H4 (cell line): ENCODE measurements at regions not wholly inside any gene's neighbourhood (a gene's known extent, or its start where the extent isn't known, plus 50 kb on each side); places are given as distances from the start of the nearest gene placed in this dataset.

Source experiments
- DNase-seq: peaks from one replicate; pipeline ENCODE4 v3.0.0-alpha.2; 2015; ENCODE audit warnings: low spot score

DNA sequence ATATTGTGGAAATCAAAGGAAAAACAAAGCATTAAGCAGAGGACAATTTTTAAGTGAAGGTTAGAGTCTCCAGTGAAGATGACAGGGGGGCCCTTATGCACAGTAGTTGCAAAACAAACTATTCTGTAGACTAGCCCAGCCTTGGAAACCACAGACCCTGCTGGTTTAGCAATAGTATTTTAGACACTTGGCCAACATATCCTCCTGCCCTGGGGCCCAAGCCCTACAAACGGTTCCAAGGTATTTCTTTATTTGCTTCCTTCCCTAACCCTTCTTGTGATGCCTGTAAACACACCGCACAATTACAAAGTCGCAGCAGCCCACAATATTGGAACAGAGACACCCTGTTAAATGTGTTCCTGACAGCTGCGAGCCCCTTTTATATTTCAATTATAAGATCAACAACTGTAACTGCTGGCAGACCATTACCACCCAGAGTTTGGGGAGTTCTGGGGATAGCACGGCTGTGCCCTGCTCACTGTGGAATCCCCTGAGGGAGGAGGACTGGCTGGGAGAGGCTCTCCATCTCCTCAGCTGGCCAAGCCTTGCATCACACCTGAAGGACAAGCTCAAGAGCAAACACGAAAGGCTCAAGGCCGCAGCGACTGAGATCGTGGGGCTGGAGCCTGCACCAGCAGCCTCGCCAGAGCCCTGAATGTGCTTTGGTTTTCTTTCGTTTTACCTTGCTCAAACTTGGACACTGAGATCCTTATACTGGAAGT is 282.2 kb upstream of the ATP5MC3 start:
- DNase-seq = no peak

GRCh38 chr2:175463169-175463568 is 281.7 kb upstream of the ATP5MC3 start:
- no peak for DNase-seq

DNA sequence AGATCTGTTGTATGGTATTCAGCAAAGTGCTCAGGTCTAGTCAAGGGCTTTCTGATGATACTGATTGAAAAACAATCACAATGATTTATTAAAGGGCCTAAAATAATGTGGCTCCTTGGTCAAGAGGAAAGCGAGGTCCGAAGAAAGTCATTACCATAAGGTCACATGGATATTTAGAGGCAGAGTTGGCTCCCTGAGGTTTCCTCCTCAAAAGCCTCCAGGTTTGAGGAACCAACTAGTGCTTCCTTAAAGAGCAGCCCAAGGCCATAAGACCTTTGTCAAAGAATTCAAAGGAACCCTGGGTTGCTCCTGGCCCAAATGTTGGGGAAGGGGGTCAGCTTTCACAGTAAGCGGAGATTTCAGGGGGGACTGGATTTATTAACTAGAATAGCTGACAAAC is 280.7 kb upstream of the ATP5MC3 start:
- no peak for DNase-seq

DNA sequence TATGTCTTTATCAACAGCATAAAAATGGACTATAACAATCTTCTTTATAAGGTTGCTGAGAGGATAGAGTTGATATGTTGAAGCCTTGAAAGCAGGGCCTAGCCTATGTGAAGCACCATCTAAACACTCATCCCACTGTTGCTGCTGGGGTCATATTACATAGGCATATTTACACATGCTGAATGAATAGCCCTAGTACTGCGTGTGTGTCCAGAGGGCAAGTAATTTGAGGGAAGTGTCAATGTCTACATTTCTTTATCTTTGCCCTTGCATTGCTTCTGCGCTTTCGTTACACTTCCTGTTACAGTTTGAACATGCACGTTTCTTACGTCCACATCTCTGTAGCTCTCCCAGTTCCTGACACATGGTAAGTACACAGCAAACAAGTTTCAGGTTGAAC is 280.3 kb upstream of the ATP5MC3 start:
- no peak for DNase-seq

- no peak for DNase-seq
Observed at GRCh38 chr2:175457895-175458448, 276.5 kb upstream of the ATP5MC3 start.

GRCh38 chr2:175454953-175455389 is 273.5 kb upstream of the ATP5MC3 start:
- no peak for DNase-seq

GRCh38 chr2:175450029-175450760 is 268.7 kb upstream of the ATP5MC3 start:
- no peak for DNase-seq

- DNase-seq = no peak
Observed at GRCh38 chr2:175449616-175450015, 268.1 kb upstream of the ATP5MC3 start.

GRCh38 chr2:175446201-175446600 is 264.7 kb upstream of the ATP5MC3 start:
- DNase-seq = no peak

DNA sequence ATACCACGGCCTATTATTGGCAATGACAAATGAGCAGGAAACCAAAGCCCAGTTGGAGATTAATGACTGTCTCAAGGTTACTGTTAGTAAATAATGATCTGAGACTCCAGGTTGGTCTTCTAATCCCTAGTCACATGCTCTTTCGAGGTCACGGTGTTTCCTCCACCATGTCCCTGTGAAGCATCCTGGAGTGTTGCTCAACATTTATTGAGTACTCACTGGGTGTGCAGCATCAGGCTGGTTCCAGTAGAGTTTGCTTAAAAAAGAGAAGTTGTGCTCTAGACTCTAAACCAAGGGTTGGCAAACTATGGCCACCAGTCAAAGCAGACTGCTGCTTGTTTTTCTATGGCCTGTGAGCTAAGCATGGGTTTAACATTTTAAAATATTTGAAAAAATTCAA is 263.8 kb upstream of the ATP5MC3 start:
- DNase-seq = no peak

GRCh38 chr2:175442441-175442840 is 260.9 kb upstream of the ATP5MC3 start:
- DNase-seq = no peak

GRCh38 chr2:175441181-175441761 is 259.8 kb upstream of the ATP5MC3 start:
- no peak for DNase-seq

DNA sequence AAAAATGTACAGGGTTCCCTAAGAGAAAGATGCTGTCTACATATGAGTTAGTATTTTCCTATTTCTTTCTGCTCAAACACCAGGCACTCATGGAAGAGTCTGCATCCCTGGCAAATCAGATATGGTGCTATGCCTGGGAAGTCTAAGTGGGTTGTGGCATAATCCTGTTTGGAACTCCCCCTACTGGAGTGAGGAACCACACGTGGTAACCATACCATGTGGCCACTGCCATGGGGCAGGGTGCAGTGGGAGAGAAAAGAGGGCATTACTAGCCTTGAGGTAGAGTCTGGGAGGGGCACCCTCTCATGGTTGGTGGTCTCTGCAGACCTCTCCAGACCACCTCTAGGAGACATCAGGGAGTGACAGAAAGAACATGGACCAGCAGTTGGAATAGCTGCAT is 257.9 kb upstream of the ATP5MC3 start:
- DNase-seq = no peak

- DNase-seq = no peak
Observed at GRCh38 chr2:175437167-175437566, 255.7 kb upstream of the ATP5MC3 start.

DNA sequence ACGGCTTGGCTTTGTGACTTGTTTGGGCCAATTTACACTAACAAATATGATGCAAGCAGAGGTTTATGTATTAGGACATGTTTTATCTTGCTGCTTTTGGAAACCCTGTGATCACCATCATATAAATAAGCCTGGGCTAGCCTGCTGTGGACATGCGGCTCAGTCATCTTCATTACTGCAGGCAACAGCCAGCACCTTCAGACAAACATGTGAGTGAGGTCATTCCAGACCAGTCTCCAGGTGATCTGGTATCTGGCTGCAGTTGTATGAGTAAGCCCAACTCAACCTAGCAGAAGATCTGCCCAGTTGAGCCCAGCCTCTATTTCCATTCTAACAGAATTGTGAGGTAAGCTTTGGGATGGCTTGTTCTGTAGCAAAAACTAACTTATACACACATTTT is 254.6 kb upstream of the ATP5MC3 start:
- no peak for DNase-seq

- no peak for DNase-seq
Observed at GRCh38 chr2:175435012-175435411, 253.5 kb upstream of the ATP5MC3 start.

DNA sequence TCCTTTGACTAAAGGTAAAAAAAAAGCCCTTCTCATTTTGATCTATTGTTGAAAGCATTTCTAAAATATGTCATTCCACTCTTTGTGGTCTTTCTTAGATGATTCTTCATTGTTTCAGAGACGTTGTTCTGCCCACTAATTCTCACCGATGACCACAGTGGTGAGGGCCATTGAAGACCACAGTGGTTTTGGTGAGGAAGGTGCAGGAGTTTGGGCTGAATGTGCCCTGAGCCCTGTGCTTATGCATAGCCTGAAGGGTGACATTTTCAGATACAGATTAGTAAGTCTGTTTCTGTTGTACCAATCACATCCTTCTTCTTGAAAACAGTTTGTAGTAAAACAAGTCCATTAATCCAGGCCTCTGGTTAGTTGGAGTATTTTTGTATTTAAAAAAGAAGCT is 251.3 kb upstream of the ATP5MC3 start:
- DNase-seq = no peak

DNA sequence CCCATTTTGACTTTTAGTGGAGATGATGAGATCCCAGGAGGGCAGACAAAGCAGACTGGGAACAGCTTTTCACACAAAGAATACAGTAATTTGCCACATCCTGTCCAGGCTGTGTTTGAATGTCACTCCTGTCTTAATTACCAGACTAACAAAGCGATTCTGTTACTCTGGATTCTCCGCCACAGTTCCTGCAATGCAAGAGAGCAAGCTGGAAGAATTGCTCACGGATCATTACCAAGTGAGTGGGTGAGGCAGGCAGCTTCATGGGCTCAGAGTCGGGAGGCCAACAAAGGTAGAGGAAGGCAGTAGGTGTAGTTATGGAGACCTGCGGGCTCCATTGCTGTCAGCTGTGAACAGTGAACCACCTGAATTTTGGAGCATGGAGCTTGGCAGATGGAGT is 250.5 kb upstream of the ATP5MC3 start:
- DNase-seq = no peak

DNA sequence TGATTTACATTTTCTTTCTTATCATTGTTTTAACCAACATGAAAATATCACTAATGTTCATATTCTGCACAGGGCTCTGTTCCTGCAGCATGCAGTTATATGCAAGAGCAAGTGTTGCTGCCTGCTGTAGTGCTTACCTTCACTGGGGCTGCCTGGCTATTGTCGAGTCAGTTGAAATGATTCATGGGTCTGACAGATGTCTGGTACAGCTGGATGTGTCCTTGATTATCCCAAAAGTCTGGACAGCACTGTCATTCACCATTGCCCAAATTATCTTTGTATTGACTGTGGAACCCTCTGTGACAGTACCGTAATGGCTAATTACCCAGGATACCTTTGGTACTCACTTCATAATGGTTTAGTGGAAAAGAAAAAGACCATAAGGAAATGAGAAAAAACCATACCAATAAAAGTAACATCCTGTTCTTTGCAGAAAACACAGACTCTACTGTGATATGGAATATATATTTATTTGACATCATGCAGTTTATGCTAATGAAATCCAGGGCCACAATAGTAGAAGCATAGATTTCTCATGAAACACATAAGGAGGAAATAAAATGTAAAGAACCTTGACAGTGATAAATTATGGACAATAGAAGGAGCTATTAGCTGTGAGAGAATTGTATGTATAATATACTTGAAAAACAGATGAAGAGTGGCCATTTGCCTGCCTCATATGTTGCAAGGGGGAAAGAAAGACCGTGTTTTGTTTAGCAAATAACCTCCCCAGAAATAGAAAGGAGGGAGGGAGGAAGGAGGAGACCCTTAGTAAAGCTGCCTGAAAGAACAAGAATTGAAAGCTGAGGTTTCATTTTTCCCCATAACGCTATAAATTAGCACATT is 249.8 kb upstream of the ATP5MC3 start:
- no peak for DNase-seq

- no peak for DNase-seq
Observed at GRCh38 chr2:175430236-175430635, 248.7 kb upstream of the ATP5MC3 start.

DNA sequence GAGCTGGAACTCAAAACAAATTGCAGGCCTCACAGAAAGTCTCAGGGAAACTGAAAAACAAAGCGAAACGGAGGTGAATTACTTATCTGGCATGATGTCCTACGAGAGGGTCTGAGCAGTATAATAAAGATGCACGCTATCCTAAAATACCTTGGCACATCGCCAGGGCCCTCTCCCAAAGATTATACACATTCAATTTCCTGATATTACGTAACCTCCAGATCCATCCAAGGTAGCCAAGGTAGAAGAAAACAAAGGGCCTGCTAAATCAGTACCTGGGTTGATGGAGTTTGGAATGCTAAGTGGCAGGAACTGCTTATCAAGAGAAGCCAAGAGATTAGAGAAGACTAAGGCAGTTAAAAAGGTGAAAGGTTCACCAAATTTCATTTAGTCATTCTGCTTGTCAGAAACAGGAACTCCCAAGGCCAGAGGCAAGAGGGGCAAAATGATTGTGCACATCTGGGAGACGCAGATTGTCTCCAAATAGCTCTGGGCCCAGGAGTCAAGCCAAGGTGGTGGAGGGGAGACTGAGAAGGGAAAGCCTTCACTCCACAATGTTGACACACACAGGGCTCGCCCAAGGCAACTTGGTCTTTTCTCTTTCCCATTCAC is 236.8 kb upstream of the ATP5MC3 start:
- no peak for DNase-seq
